HCT116 (cell line): ENCODE measurements at regions not wholly inside any gene's neighbourhood (a gene's known extent, or its start where the extent isn't known, plus 50 kb on each side); places are given as distances from the start of the nearest gene placed in this dataset.

Experiments
- ATAC-seq: fragments of 200-7000 bp; cut with Tn5 transposase; 2 replicates; pipeline ENCODE4 v1.9.1; 2020; ENCODE audit warnings: mild to moderate bottlenecking, moderate library complexity
- BruUV-seq: library from RNA; stranded (reverse); fragments of 400-500 nt; replicated peaks from 2 replicates; lab custom pipeline; 2021; lab: Mats Ljungman, UMichigan
- CTCF ChIA-PET: fragments of 300-600 bp; sonication (Branson Sonifier 250); formaldehyde crosslinking; loops from one replicate; lab custom pipeline; 2021; ENCODE audit warnings: antibody characterized with exemption; lab: Charles Lee
- POLR2A ChIA-PET: fragments of 300-600, 350-600 bp; sonication (Branson Sonifier 250); formaldehyde crosslinking; loops from one replicate; lab custom pipeline; 2021; ENCODE audit warnings: antibody characterized with exemption; lab: Charles Lee
- RAD21 ChIA-PET, 2 experiments: fragments of 300-600 bp; sonication (Branson Sonifier 250); formaldehyde crosslinking; loops; one replicate each; lab custom pipeline; 2023; ENCODE audit warnings: low total read pairs in 2 of 2; ENCODE audit not compliant: uncharacterized antibody in 2 of 2, unreplicated experiment in 2 of 2, low non-redundant PET in 1 of 2; lab: Charles Lee
- DNase-seq: peaks from one replicate; pipeline ENCODE4 v3.0.0-alpha.2; 2010; ENCODE audit warnings: low read depth, low spot score
- H2AFZ ChIP-seq: fragments of 200-600 bp; shearing (Covaris generic), sonication (generic); 2 replicates; pipeline ENCODE4 v1.6.1; 2017; ENCODE audit warnings: low read depth, mixed run types, mixed read lengths, antibody characterized with exemption, low read length; ENCODE audit not compliant: poor library complexity, severe bottlenecking
- H3K27ac ChIP-seq: 2 replicates; pipeline ENCODE4 v1.5.1; 2012; ENCODE audit warnings: low read depth, low read length
- H3K27me3 ChIP-seq: fragments of 200-600 bp; sonication (generic); 2 replicates; pipeline ENCODE4 v1.6.1; 2016; ENCODE audit warnings: mixed run types, low read length, mixed read lengths; ENCODE audit not compliant: insufficient read depth
- H3K36me3 ChIP-seq, 2 experiments: fragments of 200-500 bp in 1 of 2; fragments of 200-600 bp in 1 of 2; sonication (Bioruptor generic) in 1 of 2; sonication (generic) in 1 of 2; 2 replicates each; pipeline versions ENCODE4 v1.5.1 to v1.6.1; 2014 to 2016; ENCODE audit warnings: low read length in 2 of 2, inconsistent platforms in 1 of 2, mixed read lengths in 1 of 2, mixed run types in 1 of 2; ENCODE audit not compliant: insufficient read depth in 2 of 2, control insufficient read depth in 1 of 2
- H3K4me1 ChIP-seq, 2 experiments: fragments of 200-600 bp in 1 of 2; sonication (generic) in 1 of 2; 2 replicates each; pipeline versions ENCODE4 v1.5.1 to v1.6.1; 2012 to 2017; ENCODE audit warnings: low read length in 2 of 2, inconsistent platforms in 1 of 2, mild to moderate bottlenecking in 1 of 2, mixed read lengths in 1 of 2, mixed run types in 1 of 2, moderate library complexity in 1 of 2; ENCODE audit not compliant: insufficient read depth in 2 of 2, control insufficient read depth in 1 of 2
- H3K4me2 ChIP-seq: fragments of 200-600 bp; sonication (generic); 2 replicates; pipeline ENCODE4 v1.6.1; 2017; ENCODE audit warnings: mixed run types, low read length, mixed read lengths
- H3K4me3 ChIP-seq, 2 experiments: fragments of 200-600 bp in 1 of 2; sonication (generic) in 1 of 2; replicated peaks in 1 of 2; 2 replicates each; pipeline ENCODE4 v1.5.1; 2011 to 2016; ENCODE audit warnings: low read length in 2 of 2, control low read depth in 1 of 2, low read depth in 1 of 2, mild to moderate bottlenecking in 1 of 2, mixed read lengths in 1 of 2, mixed run types in 1 of 2
- H3K79me2 ChIP-seq: fragments of 200-600 bp; sonication (generic); 2 replicates; pipeline ENCODE4 v1.6.1; 2017; ENCODE audit warnings: mild to moderate bottlenecking, mixed run types, low read length, moderate library complexity, mixed read lengths; ENCODE audit not compliant: insufficient read depth
- H3K9ac ChIP-seq: fragments of 200-600 bp; sonication (generic); 2 replicates; pipeline ENCODE4 v1.6.1; 2016; ENCODE audit warnings: low read length, mixed read lengths
- H3K9me2 ChIP-seq: fragments of 200-600 bp; sonication (generic), shearing (Covaris generic); 2 replicates; pipeline ENCODE4 v1.6.1; 2017; ENCODE audit warnings: mixed run types, mild to moderate bottlenecking, moderate library complexity; ENCODE audit not compliant: insufficient read depth
- H3K9me3 ChIP-seq, 2 experiments: fragments of 200-500 bp in 1 of 2; fragments of 200-600 bp in 1 of 2; sonication (Bioruptor generic) in 1 of 2; sonication (generic) in 1 of 2; 2 replicates each; pipeline ENCODE4 v1.6.1; 2014 to 2017; ENCODE audit warnings: low read length in 2 of 2, mixed read lengths in 2 of 2, inconsistent platforms in 1 of 2, low read depth in 1 of 2, mild to moderate bottlenecking in 1 of 2, mixed run types in 1 of 2, moderate library complexity in 1 of 2; ENCODE audit not compliant: control insufficient read depth in 1 of 2, insufficient read depth in 1 of 2
- H4K20me1 ChIP-seq: fragments of 200-600 bp; sonication (generic), shearing (Covaris generic); 2 replicates; pipeline ENCODE4 v1.6.1; 2017; ENCODE audit warnings: mixed run types, mild to moderate bottlenecking, moderate library complexity; ENCODE audit not compliant: insufficient read depth
- EGR1 ChIP-seq: IDR thresholded peaks from 2 replicates; pipeline ENCODE4 v1.6.1; 2012; ENCODE audit warnings: low read depth
- POLR2AphosphoS5 ChIP-seq: IDR thresholded peaks from 2 replicates; pipeline ENCODE4 v1.6.1; 2011; ENCODE audit warnings: mild to moderate bottlenecking, low read depth, low read length, moderate library complexity
- RAD21 ChIP-seq: IDR thresholded peaks from 2 replicates; pipeline ENCODE4 v1.6.1; 2012; ENCODE audit warnings: low read depth, mild to moderate bottlenecking
- SIN3A ChIP-seq: IDR thresholded peaks from 2 replicates; pipeline ENCODE4 v1.6.1; 2012; ENCODE audit warnings: low read depth
- TCF7L2 ChIP-seq: IDR thresholded peaks from 2 replicates; pipeline ENCODE4 v1.7.0; 2011; ENCODE audit warnings: borderline replicate concordance, inconsistent platforms; ENCODE audit not compliant: insufficient read depth, insufficient read length; ENCODE audit errors: extremely low read depth
- ZFX ChIP-seq: fragments of 450-650 bp; IDR thresholded peaks from 2 replicates; pipeline ENCODE4 v1.6.1; 2017
- intact Hi-C: fragments of 100-400 bp; cut with micrococcal nuclease; formaldehyde crosslinking; loops from 2 replicates; pipeline ENCODE4 v1.10.0; 2022

- no peak overlapping the region for H3K27ac ChIP-seq
- RAD21 ChIA-PET: no interaction called here
- H3K4me1 ChIP-seq: peaks cover 0 to 4% of the 10 kb centered on the region in 2 experiments; a peak in 1 of 4 replicates
- TF ChIP-seq RAD21 (no peak), POLR2AphosphoS5 (no peak), SIN3A (no peak)
- no peak overlapping the region for H2AFZ ChIP-seq
- DNase-seq: no peak
- no peaks in the 10 kb centered on the region for H3K36me3 ChIP-seq
- no peaks in the 10 kb centered on the region for H3K27me3 ChIP-seq
- no peak overlapping the region for H3K9ac ChIP-seq
- intact Hi-C loops: no loop called here
- H4K20me1 ChIP-seq: no peaks in the 10 kb centered on the region
- no peaks in the 10 kb centered on the region for H3K9me3 ChIP-seq
- POLR2A ChIA-PET: no interaction called here
- H3K9me2 ChIP-seq: no peaks in the 10 kb centered on the region
- BruUV-seq: no TSS peak
- CTCF ChIA-PET: no interaction called here
- no peak for ATAC-seq
- no peak overlapping the region for H3K4me2 ChIP-seq
- no peak overlapping the region for H3K4me3 ChIP-seq
- H3K79me2 ChIP-seq: no peaks in the 10 kb centered on the region
Measured at GRCh38 chr17:31696703-31697325, 162.2 kb downstream of the COPRS start.

- DNase-seq (no peak), ATAC-seq (no peak)
- BruUV-seq: no TSS peak
- Histone ChIP-seq H4K20me1 (no peaks in the 10 kb centered on the region), H3K9me3 (no peaks in the 10 kb centered on the region), H3K27me3 (no peaks in the 10 kb centered on the region), H3K9ac (no peak overlapping the region), H3K79me2 (no peaks in the 10 kb centered on the region), H3K36me3 (no peaks in the 10 kb centered on the region), H2AFZ (no peak overlapping the region), H3K4me1 (peaks cover 0 to 4% of the 10 kb centered on the region in 2 experiments; a peak in 1 of 4 replicates), H3K27ac (no peak overlapping the region), H3K4me2 (no peak overlapping the region), H3K4me3 (no peak overlapping the region), H3K9me2 (no peaks in the 10 kb centered on the region)
- ChIA-PET RAD21 (no interaction called here), POLR2A (no interaction called here), CTCF (no interaction called here)
- no peak for TF ChIP-seq EGR1
- TF ChIP-seq ZFX: no peak
- TF ChIP-seq TCF7L2: no peak
- intact Hi-C loops: no loop called here
Measured at GRCh38 chr17:31696184-31696602, 162.9 kb downstream of the COPRS start.
